AG04450 (cell line): ENCODE measurements at regions not wholly inside any gene's neighbourhood (a gene's known extent, or its start where the extent isn't known, plus 50 kb on each side); places are given as distances from the start of the nearest gene placed in this dataset.

Experiments used
- CTCF ChIA-PET: fragments of 300-600, 350-600 bp; formaldehyde crosslinking; extraction: SDS; loops from one replicate; lab custom pipeline; 2022; ENCODE audit warnings: antibody characterized with exemption, inconsistent platforms; lab: Charles Lee
- POLR2A ChIA-PET: fragments of 350-600 bp; formaldehyde crosslinking; extraction: SDS; loops from one replicate; lab custom pipeline; 2021; ENCODE audit warnings: antibody characterized with exemption, inconsistent platforms; lab: Yijun Ruan, JAX
- DNase-seq: peaks from one replicate; pipeline ENCODE4 v3.0.0-alpha.2; 2011; ENCODE audit warnings: low read depth, low spot score
- H3K27ac ChIP-seq: one replicate; pipeline ENCODE4 v1.5.1; 2012; ENCODE audit warnings: low read depth, low read length, control low read depth
- H3K27me3 ChIP-seq: one replicate; pipeline ENCODE4 v1.6.0; 2012; ENCODE audit warnings: low read length; ENCODE audit not compliant: control insufficient read depth, insufficient read depth
- H3K4me3 ChIP-seq: 2 replicates; pipeline ENCODE4 v1.5.1; 2011; ENCODE audit warnings: mild to moderate bottlenecking, low read depth, low read length, control low read depth
- H3K9me3 ChIP-seq: 2 replicates; pipeline ENCODE4 v1.5.1; 2012; ENCODE audit warnings: low read length; ENCODE audit not compliant: control insufficient read depth, insufficient read depth
- CTCF ChIP-seq: IDR thresholded peaks from 2 replicates; pipeline ENCODE4 v1.5.1; 2011; ENCODE audit warnings: low read depth, low read length, control low read depth, inconsistent platforms

- H3K27ac ChIP-seq = no peak overlapping the region
- ChIA-PET POLR2A (no interaction called here), CTCF (no interaction called here)
- TF ChIP-seq CTCF = no peak
- no peak for DNase-seq
- H3K9me3 ChIP-seq = no peaks in the 10 kb centered on the region
- H3K27me3 ChIP-seq = no peaks in the 10 kb centered on the region
- no peak overlapping the region for H3K4me3 ChIP-seq
Observed at GRCh38 chr18:46373791-46374190, 269.6 kb downstream of the HAUS1 start.

DNA sequence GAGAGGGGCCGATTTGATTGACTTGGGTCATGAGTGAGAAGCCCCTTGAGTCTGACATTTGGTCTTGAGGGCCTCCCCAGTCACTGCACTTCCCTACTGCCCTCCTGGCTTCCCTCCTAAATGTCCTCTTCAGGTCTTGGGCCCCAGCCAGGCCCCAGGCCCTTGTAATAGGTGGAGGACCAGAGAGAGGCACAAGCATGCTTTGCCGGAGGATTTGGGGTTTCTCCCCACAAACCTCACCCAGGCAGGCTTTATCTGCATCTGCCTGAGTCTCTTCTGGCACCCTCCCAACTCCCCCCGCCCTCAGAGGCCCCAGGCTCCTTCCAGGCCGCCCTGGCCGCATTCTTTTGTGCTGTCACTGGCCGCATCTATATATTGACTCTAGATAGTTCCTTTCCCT is 270.7 kb downstream of the HAUS1 start:
- no peak for TF ChIP-seq CTCF
- H3K27ac ChIP-seq = no peak overlapping the region
- no peak for DNase-seq
- ChIA-PET CTCF (no interaction called here), POLR2A (no interaction called here)
- H3K27me3 ChIP-seq = no peaks in the 10 kb centered on the region
- no peaks in the 10 kb centered on the region for H3K9me3 ChIP-seq
- no peak overlapping the region for H3K4me3 ChIP-seq

DNA sequence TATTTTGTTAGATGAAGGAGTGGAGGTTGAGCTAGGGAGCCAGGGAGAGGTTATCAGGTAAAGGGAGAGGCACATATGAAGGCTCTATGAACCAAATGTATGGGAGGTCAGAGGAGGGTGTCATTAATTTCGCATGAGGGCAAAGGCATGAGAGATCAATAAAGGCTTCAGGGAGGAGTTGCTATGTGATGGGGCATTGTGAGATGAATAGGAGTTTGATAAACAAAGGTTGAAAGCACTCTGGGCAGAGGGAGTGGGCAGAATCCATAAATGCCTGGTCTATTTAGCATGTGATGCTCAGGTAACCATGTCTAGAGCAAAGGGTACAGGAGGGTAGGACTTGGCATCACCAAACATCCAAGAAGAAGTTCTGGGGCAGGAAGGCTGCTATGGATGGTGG is 273.4 kb downstream of the HAUS1 start:
- Histone ChIP-seq H3K4me3 (no peak overlapping the region), H3K27me3 (no peaks in the 10 kb centered on the region), H3K9me3 (no peaks in the 10 kb centered on the region), H3K27ac (no peak overlapping the region)
- ChIA-PET POLR2A (no interaction called here), CTCF (no interaction called here)
- DNase-seq = no peak
- TF ChIP-seq CTCF = no peak

DNA sequence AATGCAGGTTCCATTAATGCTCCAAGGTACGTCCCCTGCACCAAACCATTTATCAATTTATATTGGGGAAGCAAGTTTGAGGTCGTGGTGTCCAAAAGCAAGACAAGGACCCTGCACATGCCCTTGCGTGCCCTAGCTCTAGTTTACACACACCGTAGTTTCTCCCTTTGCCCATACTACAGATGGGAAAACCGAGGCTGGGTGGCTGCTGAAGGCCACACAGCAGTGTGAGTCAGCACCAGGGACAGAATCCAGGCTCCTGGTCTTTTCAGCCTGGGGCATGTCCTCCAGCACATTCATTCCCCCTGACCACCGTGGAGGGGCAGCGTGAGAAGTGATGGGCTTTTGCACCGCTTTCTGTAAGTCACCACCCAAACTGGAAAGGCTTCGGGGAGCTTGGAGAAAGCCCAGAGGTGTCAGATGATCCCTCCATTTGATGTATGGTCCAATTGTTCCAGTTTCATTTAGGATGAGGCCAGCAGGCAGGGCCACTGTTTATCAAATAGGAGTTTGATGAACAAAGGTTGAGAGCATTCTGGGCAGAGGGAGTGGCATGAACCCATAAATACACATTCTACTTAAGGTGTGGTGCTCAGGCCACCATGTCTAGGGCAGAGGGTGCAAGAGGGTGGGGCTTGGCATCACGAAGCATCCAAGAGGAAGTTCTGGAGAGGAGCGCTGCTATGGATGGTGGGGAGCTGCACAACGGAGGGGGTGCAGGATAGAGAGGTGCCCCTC is 274.1 kb downstream of the HAUS1 start:
- no peak overlapping the region for H3K4me3 ChIP-seq
- TF ChIP-seq CTCF = no peak
- ChIA-PET CTCF (no interaction called here), POLR2A (interaction anchor here (0.6 kb wide), 1 partner anchor 345 kb away, joined by 3 read pairs; no protein-coding TSS in a partner anchor)
- H3K27ac ChIP-seq = no peak overlapping the region
- no peaks in the 10 kb centered on the region for H3K9me3 ChIP-seq
- no peaks in the 10 kb centered on the region for H3K27me3 ChIP-seq
- no peak for DNase-seq

DNA sequence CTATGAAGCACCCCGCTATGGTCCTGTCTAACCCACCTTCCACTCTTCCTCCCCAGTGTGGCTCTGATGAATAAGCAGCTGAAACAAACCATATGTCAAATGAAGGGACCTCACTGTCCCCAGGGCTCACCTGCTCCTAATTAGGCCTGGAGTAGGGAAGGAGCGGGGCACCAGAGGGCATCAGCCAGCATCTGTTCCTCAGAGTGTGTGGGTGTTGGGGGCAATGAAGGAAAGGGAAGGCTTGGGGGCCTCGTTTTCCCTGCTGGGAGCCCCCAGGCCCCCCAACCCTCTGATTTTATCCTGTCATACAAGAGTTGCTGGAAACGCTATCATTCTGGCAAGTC is 274.7 kb downstream of the HAUS1 start:
- Histone ChIP-seq H3K4me3 (no peak overlapping the region), H3K9me3 (no peaks in the 10 kb centered on the region), H3K27me3 (no peaks in the 10 kb centered on the region), H3K27ac (no peak overlapping the region)
- POLR2A ChIA-PET = interaction anchor here (0.6 kb wide), 1 partner anchor 345 kb away, joined by 3 read pairs; no protein-coding TSS in a partner anchor
- no peak for DNase-seq
- TF ChIP-seq CTCF = no peak
- CTCF ChIA-PET = no interaction called here
